ENCODE measurements at regions not wholly inside any gene's neighbourhood (a gene's known extent, or its start where the extent isn't known, plus 50 kb on each side); places are given as distances from the start of the nearest gene placed in this dataset.
"Not testable (repeated sequence)": the region's sequence is repeated elsewhere in the genome, so short reads cannot be mapped to it uniquely, and the experiment has no call there.

GRCh38 chr4:77355731-77356130 is 198.7 kb downstream of the CCNG2 start:
- Histone ChIP-seq H3K4me3 (ENCODE audit: low read length in 3 of 3) (no peak overlapping the region), H3K36me3 (ENCODE audit: control insufficient read depth in 3 of 3, insufficient read depth in 3 of 3, low read length in 3 of 3) (no peaks in the 10 kb centered on the region), H3K9ac (ENCODE audit: low read depth in 1 of 3, low read length in 3 of 3) (no peak overlapping the region), H3K27me3 (ENCODE audit: control insufficient read depth in 3 of 3, insufficient read depth in 3 of 3, low read length in 3 of 3) (no peaks in the 10 kb centered on the region), H3K4me1 (ENCODE audit: control insufficient read depth in 3 of 3, insufficient read depth in 3 of 3, low read length in 3 of 3) (no peaks in the 10 kb centered on the region), H3K27ac (ENCODE audit: low read depth, low read length) (no peak overlapping the region), H3K9me3 (ENCODE audit: control insufficient read depth in 3 of 3, low read length in 3 of 3) (no peaks in the 10 kb centered on the region)

GRCh38 chr4:77358315-77358928 is 201.4 kb downstream of the CCNG2 start:
- Histone ChIP-seq H3K9me3 (ENCODE audit: control insufficient read depth in 3 of 3, low read length in 3 of 3) (no peaks in the 10 kb centered on the region), H3K4me1 (ENCODE audit: control insufficient read depth in 3 of 3, insufficient read depth in 3 of 3, low read length in 3 of 3) (no peaks in the 10 kb centered on the region), H3K9ac (ENCODE audit: low read depth in 1 of 3, low read length in 3 of 3) (no peak overlapping the region), H3K27ac (ENCODE audit: low read depth, low read length) (no peak overlapping the region), H3K36me3 (ENCODE audit: control insufficient read depth in 3 of 3, insufficient read depth in 3 of 3, low read length in 3 of 3) (no peaks in the 10 kb centered on the region), H3K27me3 (ENCODE audit: control insufficient read depth in 3 of 3, insufficient read depth in 3 of 3, low read length in 3 of 3) (no peaks in the 10 kb centered on the region), H3K4me3 (ENCODE audit: low read length in 3 of 3) (no peak overlapping the region)

GRCh38 chr4:77360451-77360850 is 203.4 kb downstream of the CCNG2 start:
- Histone ChIP-seq H3K36me3 (ENCODE audit: control insufficient read depth in 3 of 3, insufficient read depth in 3 of 3, low read length in 3 of 3) (no peaks in the 10 kb centered on the region), H3K27me3 (ENCODE audit: control insufficient read depth in 3 of 3, insufficient read depth in 3 of 3, low read length in 3 of 3) (no peaks in the 10 kb centered on the region), H3K9ac (ENCODE audit: low read depth in 1 of 3, low read length in 3 of 3) (no peak overlapping the region), H3K9me3 (ENCODE audit: control insufficient read depth in 3 of 3, low read length in 3 of 3) (no peaks in the 10 kb centered on the region), H3K4me1 (ENCODE audit: control insufficient read depth in 3 of 3, insufficient read depth in 3 of 3, low read length in 3 of 3) (no peaks in the 10 kb centered on the region), H3K4me3 (ENCODE audit: low read length in 3 of 3) (no peak overlapping the region), H3K27ac (ENCODE audit: low read depth, low read length) (no peak overlapping the region)

GRCh38 chr4:77366876-77367275 is 209.9 kb downstream of the CCNG2 start:
- not testable (repeated sequence) for H3K27me3 ChIP-seq (ENCODE audit: control insufficient read depth in 3 of 3, insufficient read depth in 3 of 3, low read length in 3 of 3); H3K4me3 ChIP-seq (ENCODE audit: low read length in 3 of 3); H3K27ac ChIP-seq (ENCODE audit: low read depth, low read length); H3K9me3 ChIP-seq (ENCODE audit: control insufficient read depth in 3 of 3, low read length in 3 of 3); H3K9ac ChIP-seq (ENCODE audit: low read depth in 1 of 3, low read length in 3 of 3); H3K4me1 ChIP-seq (ENCODE audit: control insufficient read depth in 3 of 3, insufficient read depth in 3 of 3, low read length in 3 of 3); H3K36me3 ChIP-seq (ENCODE audit: control insufficient read depth in 3 of 3, insufficient read depth in 3 of 3, low read length in 3 of 3)

GRCh38 chr4:77367638-77368037 is 210.6 kb downstream of the CCNG2 start:
- H3K9me3 ChIP-seq (ENCODE audit: control insufficient read depth in 3 of 3, low read length in 3 of 3) = no peaks in the 10 kb centered on the region
- no peak overlapping the region for H3K9ac ChIP-seq (ENCODE audit: low read depth in 1 of 3, low read length in 3 of 3)
- H3K36me3 ChIP-seq (ENCODE audit: control insufficient read depth in 3 of 3, insufficient read depth in 3 of 3, low read length in 3 of 3) = no peaks in the 10 kb centered on the region
- H3K4me3 ChIP-seq (ENCODE audit: low read length in 3 of 3) = no peak overlapping the region
- H3K27me3 ChIP-seq (ENCODE audit: control insufficient read depth in 3 of 3, insufficient read depth in 3 of 3, low read length in 3 of 3) = no peaks in the 10 kb centered on the region
- no peaks in the 10 kb centered on the region for H3K4me1 ChIP-seq (ENCODE audit: control insufficient read depth in 3 of 3, insufficient read depth in 3 of 3, low read length in 3 of 3)
- no peak overlapping the region for H3K27ac ChIP-seq (ENCODE audit: low read depth, low read length)

- no peak overlapping the region for H3K9ac ChIP-seq (ENCODE audit: low read depth in 1 of 3, low read length in 3 of 3)
- no peaks in the 10 kb centered on the region for H3K4me1 ChIP-seq (ENCODE audit: control insufficient read depth in 3 of 3, insufficient read depth in 3 of 3, low read length in 3 of 3)
- no peaks in the 10 kb centered on the region for H3K27me3 ChIP-seq (ENCODE audit: control insufficient read depth in 3 of 3, insufficient read depth in 3 of 3, low read length in 3 of 3)
- no peak overlapping the region for H3K27ac ChIP-seq (ENCODE audit: low read depth, low read length)
- no peaks in the 10 kb centered on the region for H3K36me3 ChIP-seq (ENCODE audit: control insufficient read depth in 3 of 3, insufficient read depth in 3 of 3, low read length in 3 of 3)
- H3K9me3 ChIP-seq (ENCODE audit: control insufficient read depth in 3 of 3, low read length in 3 of 3) = no peaks in the 10 kb centered on the region
- H3K4me3 ChIP-seq (ENCODE audit: low read length in 3 of 3) = no peak overlapping the region
These were observed 215.4 kb downstream of the CCNG2 start for GRCh38 chr4:77372375-77372774.

- Histone ChIP-seq H3K27ac (ENCODE audit: low read depth, low read length) (no peak overlapping the region), H3K4me3 (ENCODE audit: low read length in 3 of 3) (no peak overlapping the region), H3K27me3 (ENCODE audit: control insufficient read depth in 3 of 3, insufficient read depth in 3 of 3, low read length in 3 of 3) (no peaks in the 10 kb centered on the region), H3K9ac (ENCODE audit: low read depth in 1 of 3, low read length in 3 of 3) (no peak overlapping the region), H3K4me1 (ENCODE audit: control insufficient read depth in 3 of 3, insufficient read depth in 3 of 3, low read length in 3 of 3) (no peaks in the 10 kb centered on the region), H3K9me3 (ENCODE audit: control insufficient read depth in 3 of 3, low read length in 3 of 3) (no peaks in the 10 kb centered on the region), H3K36me3 (ENCODE audit: control insufficient read depth in 3 of 3, insufficient read depth in 3 of 3, low read length in 3 of 3) (no peaks in the 10 kb centered on the region)
These were observed 219.0 kb downstream of the CCNG2 start for GRCh38 chr4:77375866-77376607.

- Histone ChIP-seq H3K27ac (ENCODE audit: low read depth, low read length) (no peak overlapping the region), H3K9ac (ENCODE audit: low read depth in 1 of 3, low read length in 3 of 3) (no peak overlapping the region), H3K9me3 (ENCODE audit: control insufficient read depth in 3 of 3, low read length in 3 of 3) (no peaks in the 10 kb centered on the region), H3K27me3 (ENCODE audit: control insufficient read depth in 3 of 3, insufficient read depth in 3 of 3, low read length in 3 of 3) (no peaks in the 10 kb centered on the region), H3K36me3 (ENCODE audit: control insufficient read depth in 3 of 3, insufficient read depth in 3 of 3, low read length in 3 of 3) (no peaks in the 10 kb centered on the region), H3K4me3 (ENCODE audit: low read length in 3 of 3) (no peak overlapping the region), H3K4me1 (ENCODE audit: control insufficient read depth in 3 of 3, insufficient read depth in 3 of 3, low read length in 3 of 3) (no peaks in the 10 kb centered on the region)
These were observed 219.9 kb downstream of the CCNG2 start for GRCh38 chr4:77376788-77377460.

- Histone ChIP-seq H3K27ac (ENCODE audit: low read depth, low read length) (no peak overlapping the region), H3K27me3 (ENCODE audit: control insufficient read depth in 3 of 3, insufficient read depth in 3 of 3, low read length in 3 of 3) (no peaks in the 10 kb centered on the region), H3K9ac (ENCODE audit: low read depth in 1 of 3, low read length in 3 of 3) (no peak overlapping the region), H3K9me3 (ENCODE audit: control insufficient read depth in 3 of 3, low read length in 3 of 3) (no peaks in the 10 kb centered on the region), H3K4me1 (ENCODE audit: control insufficient read depth in 3 of 3, insufficient read depth in 3 of 3, low read length in 3 of 3) (peaks cover 7 to 12% (median 8%) of the 10 kb centered on the region in 3 donors), H3K4me3 (ENCODE audit: low read length in 3 of 3) (no peak overlapping the region), H3K36me3 (ENCODE audit: control insufficient read depth in 3 of 3, insufficient read depth in 3 of 3, low read length in 3 of 3) (no peaks in the 10 kb centered on the region)
These were observed 221.5 kb upstream of the CXCL13 start for GRCh38 chr4:77384094-77384493.

All from skeletal muscle tissue (tissue), 3 donors.